Endothelial cell of umbilical vein (primary cell): ENCODE measurements at regions not wholly inside any gene's neighbourhood (a gene's known extent, or its start where the extent isn't known, plus 50 kb on each side); places are given as distances from the start of the nearest gene placed in this dataset.

Experiments
- BruUV-seq: library from RNA; stranded (reverse); fragments of 400-500 nt; replicated peaks from 2 replicates; lab custom pipeline; 2021; lab: Mats Ljungman, UMichigan
- CTCF ChIA-PET: fragments of 300-600, 350-600 bp; sonication (Branson Sonifier 250); formaldehyde crosslinking; loops from one replicate; lab custom pipeline; 2021; ENCODE audit warnings: antibody characterized with exemption, inconsistent platforms; lab: Charles Lee
- POLR2A ChIA-PET: fragments of 300-600, 350-600 bp; sonication (Branson Sonifier 250); formaldehyde crosslinking; loops from one replicate; lab custom pipeline; 2021; ENCODE audit warnings: antibody characterized with exemption, inconsistent platforms; lab: Charles Lee
- DNase-seq: peaks from one replicate; pipeline ENCODE4 v3.0.0-alpha.2; 2011; ENCODE audit warnings: low read depth, low spot score
- FAIRE-seq: peaks from 2 replicates; lab custom pipeline; 2011; peaks lifted over from hg19 to GRCh38; lab: Jason Lieb, UNC
- H2AFZ ChIP-seq: 2 replicates; pipeline ENCODE4 v1.6.0; 2012; ENCODE audit warnings: low read depth, low read length, control low read depth, inconsistent platforms
- H3K27ac ChIP-seq: 2 replicates; pipeline ENCODE4 v1.5.1; 2011; ENCODE audit warnings: low read depth, mild to moderate bottlenecking, control low read depth, low read length, moderate library complexity; ENCODE audit not compliant: insufficient read depth
- H3K27me3 ChIP-seq, 2 experiments: 2 replicates each; pipeline versions ENCODE4 v1.6.0 to v1.6.1; 2011; ENCODE audit warnings: low read length in 2 of 2, mixed read lengths in 1 of 2; ENCODE audit not compliant: control insufficient read depth in 2 of 2, insufficient read depth in 2 of 2
- H3K36me3 ChIP-seq, 2 experiments: 2 replicates in 1 of 2; 3 replicates in 1 of 2; pipeline ENCODE4 v1.5.1; 2011; ENCODE audit warnings: low read length in 2 of 2, mild to moderate bottlenecking in 1 of 2, moderate library complexity in 1 of 2; ENCODE audit not compliant: control insufficient read depth in 2 of 2, insufficient read depth in 2 of 2; ENCODE audit errors: extremely low read depth in 1 of 2
- H3K4me1 ChIP-seq: 3 replicates; pipeline ENCODE4 v1.5.1; 2011; ENCODE audit warnings: mild to moderate bottlenecking, low read length; ENCODE audit not compliant: control insufficient read depth, insufficient read depth; ENCODE audit errors: extremely low read depth
- H3K4me2 ChIP-seq: 2 replicates; pipeline ENCODE4 v1.6.1; 2011; ENCODE audit warnings: low read length, control low read depth, mixed read lengths; ENCODE audit not compliant: insufficient read depth
- H3K4me3 ChIP-seq, 3 experiments: fragments of 200-600 bp in 1 of 3; sonication (generic), shearing (Covaris generic) in 1 of 3; replicated peaks in 1 of 3; 2 replicates each; pipeline ENCODE4 v1.5.1; 2011 to 2016; ENCODE audit warnings: control low read depth in 3 of 3, low read length in 3 of 3, mild to moderate bottlenecking in 2 of 3, inconsistent platforms in 1 of 3, low read depth in 1 of 3, moderate library complexity in 1 of 3; ENCODE audit not compliant: insufficient read depth in 1 of 3
- H3K79me2 ChIP-seq: 2 replicates; pipeline ENCODE4 v1.6.0; 2012; ENCODE audit warnings: low read length, inconsistent platforms; ENCODE audit not compliant: control insufficient read depth, insufficient read depth
- H3K9ac ChIP-seq: replicated peaks from 2 replicates; pipeline ENCODE3; 2011; ENCODE audit warnings: low read length, control low read depth; ENCODE audit not compliant: insufficient read depth; ENCODE audit errors: extremely low read depth
- H3K9me1 ChIP-seq: replicated peaks from 3 replicates; pipeline ENCODE4 v1.6.0; 2011; ENCODE audit warnings: mild to moderate bottlenecking, low read length; ENCODE audit not compliant: control insufficient read depth, insufficient read depth; ENCODE audit errors: extremely low read depth
- H3K9me3 ChIP-seq: replicated peaks from 2 replicates; pipeline ENCODE4 v1.5.1; 2012; ENCODE audit warnings: low read length, inconsistent platforms; ENCODE audit not compliant: control insufficient read depth, insufficient read depth
- H4K20me1 ChIP-seq: replicated peaks from 2 replicates; pipeline ENCODE3; 2011; ENCODE audit warnings: mild to moderate bottlenecking, low read length; ENCODE audit not compliant: control insufficient read depth, insufficient read depth; ENCODE audit errors: extremely low read depth
- EZH2 ChIP-seq: IDR thresholded peaks from 2 replicates; pipeline ENCODE4 v1.6.1; 2012; ENCODE audit warnings: borderline replicate concordance, low read depth, mild to moderate bottlenecking, moderate library complexity, low read length, inconsistent platforms; ENCODE audit not compliant: severe bottlenecking
- GATA2 ChIP-seq: IDR thresholded peaks from 2 replicates; pipeline ENCODE4 v1.7.0; 2011; ENCODE audit warnings: low read depth, mild to moderate bottlenecking, moderate library complexity, mixed read lengths, low read length; ENCODE audit not compliant: insufficient read length, insufficient read depth
- JUN ChIP-seq: IDR thresholded peaks from 2 replicates; pipeline ENCODE4 v1.6.1; 2011; ENCODE audit warnings: borderline replicate concordance, low read depth; ENCODE audit not compliant: insufficient read length, insufficient read depth
- POLR2A ChIP-seq: IDR thresholded peaks from 2 replicates; pipeline ENCODE4 v1.6.1; 2012; ENCODE audit warnings: low read depth, mild to moderate bottlenecking, control low read depth, low read length
- POLR2AphosphoS5 ChIP-seq: IDR thresholded peaks from 2 replicates; pipeline ENCODE4 v1.6.1; 2012; ENCODE audit warnings: low read depth, mild to moderate bottlenecking, control low read depth, low read length, moderate library complexity; ENCODE audit not compliant: insufficient read depth
- dilution Hi-C: fragments of 300-500 bp; cut with MboI; formaldehyde crosslinking; loops from one replicate; pipeline ENCODE4 v1.15.0; 2019; ENCODE audit warnings: low sequenced_read_pairs; ENCODE audit not compliant: extremely low pct_ligation_motif_present
- intact Hi-C: fragments of 100-400 bp; cut with micrococcal nuclease; formaldehyde crosslinking; loops from one replicate; pipeline ENCODE4 v1.10.0; 2022

GRCh38 chr21:34192646-34193285 lies 119.4 kb downstream of the MRPS6 start:
- H2AFZ ChIP-seq = no peak overlapping the region
- no peaks in the 10 kb centered on the region for H3K9me3 ChIP-seq
- FAIRE-seq (no peak), DNase-seq (no peak)
- H3K4me2 ChIP-seq = no peak overlapping the region
- no peaks in the 10 kb centered on the region for H3K9me1 ChIP-seq
- ChIA-PET CTCF (interaction anchor here (0.9 kb wide), 1 partner anchor 9 kb away, joined by 3 read pairs; no protein-coding TSS in a partner anchor), POLR2A (no interaction called here)
- no peak overlapping the region for H3K9ac ChIP-seq
- BruUV-seq = no TSS peak
- H3K36me3 ChIP-seq = no peaks in the 10 kb centered on the region
- H3K4me3 ChIP-seq = no peak overlapping the region
- intact Hi-C loops = no loop called here
- dilution Hi-C loops = no loop called here
- H3K79me2 ChIP-seq = no peaks in the 10 kb centered on the region
- H3K4me1 ChIP-seq = no peaks in the 10 kb centered on the region
- H3K27ac ChIP-seq = no peak overlapping the region
- TF ChIP-seq EZH2 (no peak), POLR2A (no peak)
- no peaks in the 10 kb centered on the region for H4K20me1 ChIP-seq
- peaks cover 3 to 5% of the 10 kb centered on the region in 2 experiments for H3K27me3 ChIP-seq

GRCh38 chr21:34195335-34195734 lies 122.0 kb downstream of the MRPS6 start:
- no peak overlapping the region for H3K27ac ChIP-seq
- ChIA-PET POLR2A (no interaction called here), CTCF (no interaction called here)
- H3K4me1 ChIP-seq = no peaks in the 10 kb centered on the region
- H3K9ac ChIP-seq = no peak overlapping the region
- FAIRE-seq (no peak), DNase-seq (no peak)
- no peak overlapping the region for H3K4me3 ChIP-seq
- no peaks in the 10 kb centered on the region for H3K9me3 ChIP-seq
- no TSS peak for BruUV-seq
- no peaks in the 10 kb centered on the region for H4K20me1 ChIP-seq
- TF ChIP-seq POLR2AphosphoS5 (no peak), JUN (no peak), GATA2 (no peak)
- intact Hi-C loops (no loop called here), dilution Hi-C loops (no loop called here)
- H3K36me3 ChIP-seq = no peaks in the 10 kb centered on the region
- H3K79me2 ChIP-seq = no peaks in the 10 kb centered on the region
- no peaks in the 10 kb centered on the region for H3K9me1 ChIP-seq
- no peak overlapping the region for H2AFZ ChIP-seq
- peaks cover 3 to 9% of the 10 kb centered on the region in 2 experiments for H3K27me3 ChIP-seq
- no peak overlapping the region for H3K4me2 ChIP-seq
